Body of pancreas (tissue), 4 donors: ENCODE measurements at regions not wholly inside any gene's neighbourhood (a gene's known extent, or its start where the extent isn't known, plus 50 kb on each side); places are given as distances from the start of the nearest gene placed in this dataset.
A peak's percentile ranks its signal among the peaks of the same experiment; 100 is the strongest.
"Not testable (repeated sequence)": the region's sequence is repeated elsewhere in the genome, so short reads cannot be mapped to it uniquely, and the experiment has no call there.

Source experiments
- ATAC-seq: fragments of 150-250 bp; one replicate; pipeline ENCODE4 v1.9.1; 2016
- DNase-seq, 4 donors: peaks; one replicate each; pipeline ENCODE4 v3.0.0-alpha.2; 2019
- H3K27ac ChIP-seq, 4 donors: fragments of 200-600 bp; sonication (generic); 1 replicate in 3 of 4; 2 replicates in 1 of 4; pipeline versions ENCODE4 v1.5.1 to v1.6.1; 2016 to 2019; ENCODE audit warnings: mild to moderate bottlenecking in 1 of 4, mixed read lengths in 1 of 4, moderate library complexity in 1 of 4
- H3K27me3 ChIP-seq, 2 donors: fragments of 200-600 bp; sonication (generic); one replicate each; pipeline ENCODE4 v1.6.0; 2016; ENCODE audit warnings: mild to moderate bottlenecking in 1 of 2
- H3K36me3 ChIP-seq, 2 donors: fragments of 200-600 bp; sonication (generic); replicated peaks in 1 of 2; 2 replicates each; pipeline ENCODE4 v1.5.1; 2016; ENCODE audit warnings: low read depth in 2 of 2; ENCODE audit not compliant: insufficient read depth in 1 of 2
- H3K4me1 ChIP-seq: fragments of 200-600 bp; sonication (generic); one replicate; pipeline ENCODE4 v1.6.0; 2016
- H3K4me3 ChIP-seq, 2 donors: fragments of 200-600 bp; sonication (generic); 1 replicate in 1 of 2; 2 replicates in 1 of 2; pipeline ENCODE4 v1.5.1; 2016 to 2019
- H3K9me3 ChIP-seq, 3 donors: fragments of 200-600 bp; sonication (generic); 1 replicate in 2 of 3; 2 replicates in 1 of 3; pipeline ENCODE4 v1.5.1; 2016
- CTCF ChIP-seq, 7 experiments: fragments of 450-650 bp in 4 of 7; fragments of 200-600 bp in 3 of 7; sonication (generic) in 3 of 7; IDR thresholded peaks; one replicate each; pipeline ENCODE4 v1.5.1; 2016 to 2019; ENCODE audit warnings: antibody characterized with exemption in 7 of 7
- POLR2A ChIP-seq, 3 donors: fragments of 450-650 bp; IDR thresholded peaks; one replicate each; pipeline ENCODE4 v1.6.1; 2016; ENCODE audit warnings: antibody characterized with exemption in 3 of 3, mild to moderate bottlenecking in 2 of 3
- WGBS, 2 donors: methylation state at CpG; one replicate each; pipeline ENCODE4 v1.1.5; 2017; 5-methylcytosine and 5-hydroxymethylcytosine counted together
- intact Hi-C: fragments of 100-400 bp; cut with DNase I; formaldehyde crosslinking; loops from one replicate; pipeline ENCODE4 v1.15.1; 2023

GRCh38 chr22:36084717-36085116 lies 56.1 kb upstream of the RBFOX2 start:
- DNase-seq (no peak), ATAC-seq (no peak)
- Histone ChIP-seq H3K36me3 (no peaks in the 10 kb centered on the region), H3K27me3 (no peaks in the 10 kb centered on the region), H3K4me1 (no peaks in the 10 kb centered on the region), H3K27ac (no peak overlapping the region), H3K9me3 (no peaks in the 10 kb centered on the region), H3K4me3 (no peak overlapping the region)
- TF ChIP-seq POLR2A (IDR thresholded peaks at IDR 0.05): no peak
- TF ChIP-seq CTCF (IDR thresholded peaks at IDR 0.05): no peak
- WGBS, 2 donors: 52 to 70% methylated on average over 5 of the region's 5 CpGs
- intact Hi-C loops: no loop called here

- H3K9me3 ChIP-seq: no peaks in the 10 kb centered on the region
- H3K27me3 ChIP-seq: no peaks in the 10 kb centered on the region
- ATAC-seq (no peak), DNase-seq (no peak)
- no peak overlapping the region for H3K4me3 ChIP-seq
- no peaks in the 10 kb centered on the region for H3K36me3 ChIP-seq
- intact Hi-C loops: no loop called here
- no peak overlapping the region for H3K27ac ChIP-seq
- H3K4me1 ChIP-seq: no peaks in the 10 kb centered on the region
- 81 to 96% methylated on average over 10 of the region's 10 CpGs for WGBS, 2 donors
- TF ChIP-seq CTCF (IDR thresholded peaks at IDR 0.05): no peak
- no peak for TF ChIP-seq POLR2A (IDR thresholded peaks at IDR 0.05)
These were observed 54.4 kb upstream of the RBFOX2 start for GRCh38 chr22:36083056-36083455.

- ATAC-seq (peak; percentile 56), DNase-seq (peak in 2 of 4 donors; percentile 23 to 25)
- TF ChIP-seq POLR2A (IDR thresholded peaks at IDR 0.05) (no peak), CTCF (IDR thresholded peaks at IDR 0.05) (no peak)
- H3K36me3 ChIP-seq: no peaks in the 10 kb centered on the region
- WGBS, 2 donors: 93 to 94% methylated on average over 6 of the region's 6 CpGs
- no peaks in the 10 kb centered on the region for H3K4me1 ChIP-seq
- no peaks in the 10 kb centered on the region for H3K9me3 ChIP-seq
- peak overlapping the region in 1 of 4 donors; percentile 10 for H3K27ac ChIP-seq
- no peaks in the 10 kb centered on the region for H3K27me3 ChIP-seq
- H3K4me3 ChIP-seq: no peak overlapping the region
- intact Hi-C loops: no loop called here
These were observed 52.4 kb upstream of the RBFOX2 start for GRCh38 chr22:36081023-36081431.

- H3K4me3 ChIP-seq, H3K4me1 ChIP-seq, H3K27me3 ChIP-seq, H3K9me3 ChIP-seq, H3K36me3 ChIP-seq, ATAC-seq, intact Hi-C loops, DNase-seq, H3K27ac ChIP-seq: not testable (repeated sequence)
These were observed 51.7 kb upstream of the RBFOX2 start for GRCh38 chr22:36080281-36080680.

GRCh38 chr22:36079041-36079440 lies 50.4 kb upstream of the RBFOX2 start:
- no peak overlapping the region for H3K4me3 ChIP-seq
- H3K36me3 ChIP-seq: no peaks in the 10 kb centered on the region
- H3K9me3 ChIP-seq: no peaks in the 10 kb centered on the region
- no peak overlapping the region for H3K27ac ChIP-seq
- no peak for DNase-seq
- no peak for ATAC-seq
- H3K27me3 ChIP-seq: no peaks in the 10 kb centered on the region
- intact Hi-C loops: no loop called here
- WGBS, 2 donors: 93 to 94% methylated on average over 2 of the region's 2 CpGs
- TF ChIP-seq CTCF (IDR thresholded peaks at IDR 0.05) (no peak), POLR2A (IDR thresholded peaks at IDR 0.05) (no peak)
- H3K4me1 ChIP-seq: no peaks in the 10 kb centered on the region
